GM10266 (cell line): ENCODE measurements at regions not wholly inside any gene's neighbourhood (a gene's known extent, or its start where the extent isn't known, plus 50 kb on each side); places are given as distances from the start of the nearest gene placed in this dataset.

ENCODE experiments used
- DNase-seq: peaks from one replicate; pipeline ENCODE4 v3.0.0; 2012; ENCODE audit errors: extremely low spot score
- TF ChIP-seq, protein P1 (sequence below): IDR thresholded peaks from 2 replicates; pipeline ENCODE4 v1.5.1; 2012; ENCODE audit warnings: mild to moderate bottlenecking, low read depth; ENCODE audit not compliant: control insufficient read depth, insufficient read depth; ENCODE audit errors: missing control alignments

DNA sequence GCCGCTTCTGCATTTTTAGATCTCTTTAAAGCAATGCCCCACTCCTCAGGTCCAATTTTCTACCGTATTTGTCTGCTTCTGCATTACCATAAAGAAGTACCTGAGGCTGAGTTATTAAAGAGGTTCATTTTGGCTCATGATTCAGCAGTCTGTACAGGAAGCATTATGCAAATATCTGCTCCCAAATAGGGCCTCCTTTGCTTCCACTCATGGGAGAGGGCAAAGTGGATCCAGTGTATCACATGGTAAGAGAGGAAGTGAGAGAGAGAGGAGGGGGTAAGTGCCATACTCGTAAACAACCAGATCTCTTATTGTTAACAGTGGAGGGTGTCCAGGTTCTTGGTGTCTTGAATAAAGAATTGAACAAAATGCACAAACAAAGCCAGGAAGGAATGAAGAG, 316.1 kb upstream of the SEL1L start:
- TF ChIP-seq, protein P1, sequence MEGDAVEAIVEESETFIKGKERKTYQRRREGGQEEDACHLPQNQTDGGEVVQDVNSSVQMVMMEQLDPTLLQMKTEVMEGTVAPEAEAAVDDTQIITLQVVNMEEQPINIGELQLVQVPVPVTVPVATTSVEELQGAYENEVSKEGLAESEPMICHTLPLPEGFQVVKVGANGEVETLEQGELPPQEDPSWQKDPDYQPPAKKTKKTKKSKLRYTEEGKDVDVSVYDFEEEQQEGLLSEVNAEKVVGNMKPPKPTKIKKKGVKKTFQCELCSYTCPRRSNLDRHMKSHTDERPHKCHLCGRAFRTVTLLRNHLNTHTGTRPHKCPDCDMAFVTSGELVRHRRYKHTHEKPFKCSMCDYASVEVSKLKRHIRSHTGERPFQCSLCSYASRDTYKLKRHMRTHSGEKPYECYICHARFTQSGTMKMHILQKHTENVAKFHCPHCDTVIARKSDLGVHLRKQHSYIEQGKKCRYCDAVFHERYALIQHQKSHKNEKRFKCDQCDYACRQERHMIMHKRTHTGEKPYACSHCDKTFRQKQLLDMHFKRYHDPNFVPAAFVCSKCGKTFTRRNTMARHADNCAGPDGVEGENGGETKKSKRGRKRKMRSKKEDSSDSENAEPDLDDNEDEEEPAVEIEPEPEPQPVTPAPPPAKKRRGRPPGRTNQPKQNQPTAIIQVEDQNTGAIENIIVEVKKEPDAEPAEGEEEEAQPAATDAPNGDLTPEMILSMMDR, result no peak
- DNase-seq, result no peak

DNA sequence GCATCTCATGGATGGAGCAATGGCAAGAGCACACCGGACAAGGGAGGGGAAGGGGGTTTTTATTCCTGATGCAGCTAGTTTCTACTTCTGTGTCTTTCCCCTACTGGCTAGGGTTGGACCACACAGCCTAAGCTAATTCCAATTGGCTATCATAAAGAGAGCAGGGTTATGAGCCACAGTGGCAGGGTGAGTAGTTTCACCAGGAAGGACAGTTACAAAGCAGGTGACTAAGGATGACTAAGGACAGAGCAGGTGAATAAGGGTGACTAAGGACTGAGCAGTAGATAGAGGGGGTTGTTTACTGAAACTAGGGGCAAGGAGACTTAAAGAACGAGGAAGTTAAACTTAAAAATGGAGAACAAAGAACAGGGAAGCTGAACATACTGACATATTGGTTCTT, 321.4 kb upstream of the SEL1L start:
- TF ChIP-seq, protein P1, result no peak
- no peak for DNase-seq

DNA sequence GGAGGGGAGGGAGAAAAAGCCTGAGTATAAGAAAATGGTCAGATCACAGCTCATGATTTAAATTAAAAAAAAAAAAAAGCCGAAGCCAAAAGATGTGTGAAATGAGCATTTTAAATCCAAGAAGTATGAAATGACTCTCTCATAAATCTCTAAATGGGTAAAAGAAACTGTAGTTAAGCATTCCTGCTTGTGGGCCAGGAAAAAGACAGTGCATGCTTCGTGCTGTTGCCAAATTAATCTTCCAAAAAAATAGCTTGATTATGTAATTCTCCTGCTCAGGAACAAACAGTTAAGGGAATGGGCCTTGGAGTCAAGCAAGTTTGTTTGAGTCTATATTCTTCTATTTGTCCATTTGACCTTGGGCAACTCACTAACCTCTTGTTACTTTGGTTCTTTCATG, 325.4 kb upstream of the SEL1L start:
- TF ChIP-seq, protein P1, result no peak
- no peak for DNase-seq

DNA sequence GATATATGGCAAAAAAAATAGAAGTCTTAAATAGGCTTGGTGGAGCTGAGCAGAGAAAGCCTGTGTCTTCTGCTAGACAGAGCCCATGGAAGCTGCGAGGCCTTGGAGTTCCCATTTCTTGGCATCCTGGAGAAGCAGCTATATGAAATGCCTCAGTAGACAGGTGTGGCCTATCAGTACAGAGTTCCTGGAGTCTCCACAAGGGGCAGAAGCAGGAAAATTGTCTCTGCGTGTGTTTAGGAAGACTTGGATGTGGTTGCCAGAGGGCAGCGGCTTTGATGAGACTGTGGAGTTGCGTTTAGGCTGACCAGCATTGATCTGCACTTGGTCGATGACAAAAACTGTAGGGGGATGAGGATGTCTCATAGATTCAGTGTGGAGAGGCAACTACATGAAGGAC, 334.5 kb upstream of the SEL1L start:
- no peak for DNase-seq
- TF ChIP-seq, protein P1, result no peak

DNA sequence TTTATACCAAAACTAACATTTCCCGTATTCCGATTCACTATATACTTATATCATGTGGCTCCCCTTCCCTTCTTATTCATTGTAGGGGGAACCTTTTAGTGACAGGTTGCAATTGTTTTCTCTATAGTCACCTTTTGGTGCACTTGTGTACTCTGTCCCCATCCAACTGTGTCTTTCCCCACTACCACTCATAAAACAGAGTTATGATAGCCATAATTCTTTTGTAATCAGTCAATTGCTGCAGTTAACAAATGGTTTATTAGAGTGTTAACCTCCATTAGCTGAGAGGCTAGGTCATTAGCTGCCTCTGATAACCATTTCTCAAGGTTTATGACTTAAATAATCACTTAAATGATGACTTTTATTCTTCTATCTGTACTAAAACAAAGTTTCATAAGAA, 338.1 kb upstream of the SEL1L start:
- DNase-seq, result no peak
- TF ChIP-seq, protein P1, result no peak

DNA sequence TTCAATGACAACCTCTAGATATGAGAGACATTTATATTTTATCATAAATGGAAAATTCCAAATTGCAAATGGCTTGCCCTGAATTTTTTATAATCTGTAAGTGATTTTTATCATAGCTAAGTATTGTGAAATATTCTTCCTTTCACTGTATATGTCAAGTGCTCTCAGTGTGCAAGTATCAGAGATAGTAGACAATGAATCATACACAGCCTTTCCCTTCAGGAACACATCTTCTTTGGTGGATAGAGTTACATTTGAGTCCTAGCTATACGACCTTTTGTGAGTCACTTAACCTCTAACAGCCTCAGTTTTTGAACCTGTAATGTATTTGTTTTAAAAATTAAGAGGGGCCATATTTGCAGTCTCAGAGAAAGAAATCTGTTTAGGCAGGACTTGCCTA, 350.7 kb upstream of the SEL1L start:
- TF ChIP-seq, protein P1, result no peak
- DNase-seq, result no peak

DNA sequence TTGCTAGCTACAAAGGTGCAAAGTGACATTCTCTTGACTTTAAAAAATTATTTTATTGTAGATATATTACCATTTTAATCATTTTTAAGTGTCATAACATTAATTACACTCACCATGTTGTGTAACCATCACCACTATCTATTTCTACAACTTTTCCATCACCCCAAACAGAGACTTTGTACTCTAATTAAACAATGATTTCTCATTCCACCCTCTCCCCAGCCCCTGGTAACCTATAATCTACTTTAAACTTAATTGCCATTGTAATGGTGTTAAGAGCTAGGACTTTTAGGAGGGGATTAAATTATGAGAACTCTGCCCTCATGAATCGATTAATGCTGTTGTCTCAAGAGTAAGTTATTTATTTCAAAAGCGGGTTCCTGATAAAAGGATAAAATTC, 352.9 kb upstream of the SEL1L start:
- DNase-seq, result no peak
- TF ChIP-seq, protein P1, result no peak
